GM18498 (cell line): ENCODE measurements at regions not wholly inside any gene's neighbourhood (a gene's known extent, or its start where the extent isn't known, plus 50 kb on each side); places are given as distances from the start of the nearest gene placed in this dataset.

Source experiments
- ATAC-seq: cut with Tn5 transposase; IDR thresholded peaks from one replicate; pipeline ENCODE4 v1.9.1; 2021; ENCODE audit warnings: mild to moderate bottlenecking, moderate library complexity; ENCODE audit not compliant: unreplicated experiment

GRCh38 chr2:63658176-63658968 is 69.6 kb downstream of the MDH1 start:
- ATAC-seq, result no peak

GRCh38 chr2:63660060-63660459 is 71.3 kb downstream of the MDH1 start:
- no peak for ATAC-seq

- ATAC-seq, result no peak
Measured at GRCh38 chr2:63661076-63661475, 72.3 kb downstream of the MDH1 start.

- ATAC-seq, result no peak
Measured at GRCh38 chr2:63662028-63662804, 73.5 kb downstream of the MDH1 start.

- ATAC-seq, result no peak
Measured at GRCh38 chr2:63663013-63663864, 74.5 kb downstream of the MDH1 start.

GRCh38 chr2:63665091-63665490 is 76.3 kb downstream of the MDH1 start:
- ATAC-seq, result no peak

- no peak for ATAC-seq
Measured at GRCh38 chr2:63665846-63666475, 77.2 kb downstream of the MDH1 start.

- ATAC-seq, result no peak
Measured at GRCh38 chr2:63667132-63667700, 78.5 kb downstream of the MDH1 start.

- ATAC-seq, result no peak
Measured at GRCh38 chr2:63668000-63668399, 79.2 kb downstream of the MDH1 start.

- no peak for ATAC-seq
Measured at GRCh38 chr2:63668466-63668865, 79.7 kb downstream of the MDH1 start.

- no peak for ATAC-seq
Measured at GRCh38 chr2:63669596-63669995, 80.8 kb downstream of the MDH1 start.

GRCh38 chr2:63673865-63674533 is 85.2 kb downstream of the MDH1 start:
- no peak for ATAC-seq

- no peak for ATAC-seq
Measured at GRCh38 chr2:63675026-63675425, 86.3 kb downstream of the MDH1 start.

- ATAC-seq, result no peak
Measured at GRCh38 chr2:63676135-63676534, 87.4 kb downstream of the MDH1 start.

- ATAC-seq, result no peak
Measured at GRCh38 chr2:63678085-63678484, 89.3 kb downstream of the MDH1 start.

GRCh38 chr2:63678551-63678950 is 89.8 kb downstream of the MDH1 start:
- ATAC-seq, result no peak

GRCh38 chr2:63679252-63679855 is 90.6 kb downstream of the MDH1 start:
- ATAC-seq, result no peak

GRCh38 chr2:63680455-63680854 is 91.7 kb downstream of the MDH1 start:
- no peak for ATAC-seq

GRCh38 chr2:63681896-63682295 is 93.1 kb downstream of the MDH1 start:
- ATAC-seq, result no peak
